ENCODE measurements at regions not wholly inside any gene's neighbourhood (a gene's known extent, or its start where the extent isn't known, plus 50 kb on each side); places are given as distances from the start of the nearest gene placed in this dataset.

GRCh38 chr6:150301846-150302519, 66.8 kb upstream of the IYD start:
- Histone ChIP-seq H3K4me2 (ENCODE audit: low read length) (peak overlapping the region; percentile 60), H3K9ac (ENCODE audit: low read length) (peak overlapping the region; percentile 13)
- CTCF ChIA-PET: no interaction called here
- TF ChIP-seq EZH2phosphoT487 (IDR thresholded peaks at IDR 0.05; ENCODE audit: borderline replicate concordance) (no peak), MAX (IDR thresholded peaks at IDR 0.05) (peak; percentile 47; the same call in 1 of the 2 replicates), JUND (IDR thresholded peaks at IDR 0.05) (peak; percentile 95), ZFX (IDR thresholded peaks at IDR 0.05) (no peak), SIN3A (IDR thresholded peaks at IDR 0.05; ENCODE audit: low read depth) (no peak), POLR2AphosphoS5 (IDR thresholded peaks at IDR 0.05; ENCODE audit: low read depth, low read length) (peak; percentile 34; the same call in 1 of the 2 replicates), ELF1 (IDR thresholded peaks at IDR 0.05; ENCODE audit: borderline replicate concordance, low read depth) (no peak), REST (IDR thresholded peaks at IDR 0.05; ENCODE audit: low read depth) (no peak), SRF (IDR thresholded peaks at IDR 0.05; ENCODE audit: low read depth) (peak; percentile 69), YY1 (IDR thresholded peaks at IDR 0.05; ENCODE audit: extremely low read depth, insufficient replicate concordance, low read depth, low read length) (no peak), CEBPB (IDR thresholded peaks at IDR 0.05; ENCODE audit: low read depth) (no peak), RAD21 (IDR thresholded peaks at IDR 0.05; ENCODE audit: low read depth) (peak; percentile 37), SP1 (IDR thresholded peaks at IDR 0.05; ENCODE audit: low read depth) (peak; percentile 78), TCF7L2 (IDR thresholded peaks at IDR 0.05; ENCODE audit: borderline replicate concordance, extremely low read depth, insufficient read depth, insufficient read length) (no peak), ZNF274 (IDR thresholded peaks at IDR 0.05; ENCODE audit: low read depth, low read length) (no peak), EGR1 (IDR thresholded peaks at IDR 0.05; ENCODE audit: low read depth) (no peak), FOSL1 (IDR thresholded peaks at IDR 0.05; ENCODE audit: low read depth) (peak; percentile 97), ATF3 (IDR thresholded peaks at IDR 0.05) (no peak), CBX3 (IDR thresholded peaks at IDR 0.05; ENCODE audit: low read depth) (peak; percentile 78; the same call in 1 of the 2 replicates), EZH2 (IDR thresholded peaks at IDR 0.05) (no peak)
- TF ChIP-seq, protein P1, sequence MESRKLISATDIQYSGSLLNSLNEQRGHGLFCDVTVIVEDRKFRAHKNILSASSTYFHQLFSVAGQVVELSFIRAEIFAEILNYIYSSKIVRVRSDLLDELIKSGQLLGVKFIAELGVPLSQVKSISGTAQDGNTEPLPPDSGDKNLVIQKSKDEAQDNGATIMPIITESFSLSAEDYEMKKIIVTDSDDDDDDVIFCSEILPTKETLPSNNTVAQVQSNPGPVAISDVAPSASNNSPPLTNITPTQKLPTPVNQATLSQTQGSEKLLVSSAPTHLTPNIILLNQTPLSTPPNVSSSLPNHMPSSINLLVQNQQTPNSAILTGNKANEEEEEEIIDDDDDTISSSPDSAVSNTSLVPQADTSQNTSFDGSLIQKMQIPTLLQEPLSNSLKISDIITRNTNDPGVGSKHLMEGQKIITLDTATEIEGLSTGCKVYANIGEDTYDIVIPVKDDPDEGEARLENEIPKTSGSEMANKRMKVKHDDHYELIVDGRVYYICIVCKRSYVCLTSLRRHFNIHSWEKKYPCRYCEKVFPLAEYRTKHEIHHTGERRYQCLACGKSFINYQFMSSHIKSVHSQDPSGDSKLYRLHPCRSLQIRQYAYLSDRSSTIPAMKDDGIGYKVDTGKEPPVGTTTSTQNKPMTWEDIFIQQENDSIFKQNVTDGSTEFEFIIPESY (IDR thresholded peaks at IDR 0.05; ENCODE audit: extremely low read depth, insufficient replicate concordance, low read length): no peak

More at GRCh38 chr6:150301846-150302519, 66.8 kb upstream of the IYD start:
- no peaks in the 10 kb centered on the region for H3K27me3 ChIP-seq (ENCODE audit: insufficient read depth, low read length)
- no peak overlapping the region for H3K27ac ChIP-seq (ENCODE audit: low read depth, low read length)
- no peaks in the 10 kb centered on the region for H4K20me1 ChIP-seq (ENCODE audit: insufficient read depth)
- H3K9me3 ChIP-seq (ENCODE audit: control insufficient read depth in 1 of 2, insufficient read depth in 1 of 2, low read depth in 1 of 2, low read length in 2 of 2): peaks cover 6 to 7% of the 10 kb centered on the region in 2 experiments; a peak in 2 of 4 replicates
- POLR2A ChIA-PET: no interaction called here
- RAD21 ChIA-PET (ENCODE audit: low non-redundant PET in 1 of 2, low total read pairs in 2 of 2, uncharacterized antibody in 2 of 2, unreplicated experiment in 2 of 2): no interaction called here
- peaks cover 9 to 29% of the 10 kb centered on the region in 2 experiments for H3K4me1 ChIP-seq (ENCODE audit: control insufficient read depth in 1 of 2, insufficient read depth in 2 of 2, low read length in 2 of 2)
- H3K9me2 ChIP-seq (ENCODE audit: insufficient read depth): no peaks in the 10 kb centered on the region
- peak; percentile 67 for DNase-seq (ENCODE audit: low read depth, low spot score)
- no TSS peak for BruUV-seq (replicated peaks)
- H3K79me2 ChIP-seq (ENCODE audit: insufficient read depth, low read length): no peaks in the 10 kb centered on the region
- ATAC-seq: peak; percentile 89
- intact Hi-C loops (cut with micrococcal nuclease): no loop called here
- no peaks in the 10 kb centered on the region for H3K36me3 ChIP-seq (ENCODE audit: control insufficient read depth in 1 of 2, insufficient read depth in 2 of 2, low read length in 2 of 2)
- no peak overlapping the region; a peak in 2 of 4 replicates for H3K4me3 ChIP-seq (replicated peaks in 1 of 2; ENCODE audit: low read depth in 1 of 2, low read length in 2 of 2)
- peak overlapping the region; percentile 10 for H2AFZ ChIP-seq (ENCODE audit: low read depth, low read length, poor library complexity, severe bottlenecking)

Data from HCT116 (cell line).